Dendritic cell treated with granulocyte-macrophage colony-stimulating factor and Interleukin-4, amounts not matched to agents 40 ng/mL and 50 ng/mL, for 4 days (primary cell): ENCODE measurements at regions not wholly inside any gene's neighbourhood (a gene's known extent, or its start where the extent isn't known, plus 50 kb on each side); places are given as distances from the start of the nearest gene placed in this dataset.

Experiments used
- H3K27ac Mint-ChIP-seq: one replicate; pipeline ENCODE4 v1.8.0; 2022; ENCODE audit warnings: mild to moderate bottlenecking, mixed read lengths
- H3K27me3 Mint-ChIP-seq: one replicate; pipeline ENCODE4 v1.8.0; 2022; ENCODE audit warnings: mild to moderate bottlenecking, mixed read lengths
- H3K36me3 Mint-ChIP-seq: one replicate; pipeline ENCODE4 v1.8.0; 2022; ENCODE audit warnings: low read depth, mixed read lengths
- H3K4me1 Mint-ChIP-seq: one replicate; pipeline ENCODE4 v1.8.0; 2022; ENCODE audit warnings: low read depth, mixed read lengths
- H3K4me3 Mint-ChIP-seq: one replicate; pipeline ENCODE4 v1.8.0; 2022; ENCODE audit warnings: mild to moderate bottlenecking, moderate library complexity, mixed read lengths
- H3K9me3 Mint-ChIP-seq: one replicate; pipeline ENCODE4 v1.8.0; 2022; ENCODE audit warnings: mixed read lengths
- intact Hi-C: fragments of 100-400 bp; cut with micrococcal nuclease; formaldehyde crosslinking; loops from one replicate; pipeline ENCODE4 v1.15.0; 2022

DNA sequence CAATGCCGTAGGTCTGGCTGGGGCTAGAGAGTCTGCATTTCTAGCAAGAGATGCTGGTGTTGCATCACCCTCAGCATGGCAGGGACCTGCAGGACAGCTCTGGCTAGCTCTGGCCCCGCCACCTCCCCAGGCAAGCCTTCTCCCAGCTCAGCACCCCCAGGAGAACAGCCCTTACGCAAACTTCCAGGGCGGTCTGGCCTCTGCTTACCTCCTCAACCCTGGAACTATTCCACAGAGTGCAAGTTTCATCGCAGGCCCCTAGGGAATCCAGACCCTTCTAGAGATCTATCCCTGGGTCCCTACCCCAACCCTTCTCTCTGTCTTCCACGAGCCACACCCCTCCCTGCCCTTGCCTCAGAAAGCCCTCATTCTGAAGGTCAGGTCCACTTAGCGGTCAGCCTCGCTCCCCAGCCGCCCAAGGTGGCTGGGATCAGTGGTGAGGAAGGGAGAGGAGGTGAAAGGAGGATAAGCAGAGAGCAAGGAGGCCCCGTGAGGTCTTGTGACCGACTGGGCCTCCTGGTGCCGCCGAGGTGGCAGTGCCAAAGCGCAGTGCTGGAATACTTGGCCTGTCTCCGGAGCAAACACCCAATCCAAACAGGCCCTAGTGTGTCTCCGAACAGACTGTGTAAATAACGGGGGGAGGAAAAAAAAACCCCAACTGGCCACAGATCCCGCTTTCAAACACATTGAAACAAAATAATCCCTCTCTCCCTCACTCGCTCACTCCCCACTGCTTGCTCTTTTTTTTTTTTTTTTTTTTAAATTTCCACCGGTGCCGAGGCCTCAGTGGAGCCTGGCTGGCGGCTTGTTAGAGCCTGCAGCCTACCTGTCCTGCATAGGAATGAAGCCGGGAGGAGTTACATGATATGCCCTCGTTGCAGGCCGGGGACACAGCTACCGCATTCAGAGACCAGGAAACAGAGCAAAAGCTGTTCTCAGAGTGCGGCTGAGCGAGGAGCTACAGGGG is 380.9 kb downstream of the SOX9 start:
- no peak overlapping the region for H3K27ac Mint-ChIP-seq
- peaks cover 9% of the 10 kb centered on the region for H3K9me3 Mint-ChIP-seq
- H3K27me3 Mint-ChIP-seq: peaks cover 9% of the 10 kb centered on the region
- intact Hi-C loops: no loop called here
- H3K4me1 Mint-ChIP-seq: no peaks in the 10 kb centered on the region
- H3K36me3 Mint-ChIP-seq: no peaks in the 10 kb centered on the region
- no peak overlapping the region for H3K4me3 Mint-ChIP-seq

DNA sequence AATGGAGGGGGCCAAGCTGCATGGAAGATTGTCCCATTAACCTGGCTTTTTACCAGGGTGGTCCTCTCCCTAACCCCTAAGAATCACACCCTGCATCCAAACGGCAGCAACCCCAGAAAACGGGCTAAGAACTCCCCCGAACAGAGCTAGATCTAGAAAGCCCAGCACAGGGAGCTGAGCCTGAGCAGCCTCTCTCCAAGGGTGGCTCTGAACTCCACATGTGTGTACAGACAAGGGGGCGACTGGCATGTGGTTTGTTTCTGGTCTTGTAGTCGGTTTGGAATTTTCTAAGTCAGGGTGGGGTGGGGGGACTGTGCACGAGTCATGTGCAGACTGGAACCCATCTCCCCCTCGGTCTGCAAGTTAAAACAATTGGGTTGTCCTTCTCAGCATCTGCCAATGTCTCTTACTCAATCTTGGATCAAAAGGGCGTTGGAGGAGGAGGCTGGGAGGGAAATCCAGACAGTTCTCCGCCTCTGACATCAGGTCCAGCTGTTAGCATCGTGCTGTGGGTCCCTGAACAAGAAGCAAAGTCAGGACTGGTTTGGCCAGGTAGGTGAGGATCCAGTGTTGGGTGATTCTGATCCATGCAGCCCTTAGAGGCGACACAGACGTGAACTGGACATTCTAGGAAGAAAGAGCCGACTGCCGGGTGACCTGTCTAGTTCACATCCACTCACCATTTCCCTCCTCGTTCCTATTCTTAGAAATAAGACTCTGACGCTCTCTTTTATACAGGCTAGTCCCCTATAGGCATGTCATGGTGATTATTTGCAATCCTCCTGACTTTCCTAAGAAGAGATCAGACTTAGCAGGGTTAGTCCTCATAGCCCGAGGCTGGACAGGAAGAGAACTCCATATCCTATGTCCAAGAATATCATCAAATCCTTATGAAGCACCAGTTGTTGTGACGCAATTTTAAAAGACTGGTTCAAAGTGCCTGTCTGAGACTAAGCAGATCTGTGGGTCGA is 381.8 kb downstream of the SOX9 start:
- H3K9me3 Mint-ChIP-seq: peaks cover 9% of the 10 kb centered on the region
- no peak overlapping the region for H3K4me3 Mint-ChIP-seq
- H3K4me1 Mint-ChIP-seq: no peaks in the 10 kb centered on the region
- H3K27me3 Mint-ChIP-seq: peaks cover 9% of the 10 kb centered on the region
- no peaks in the 10 kb centered on the region for H3K36me3 Mint-ChIP-seq
- no peak overlapping the region for H3K27ac Mint-ChIP-seq
- intact Hi-C loops: no loop called here

DNA sequence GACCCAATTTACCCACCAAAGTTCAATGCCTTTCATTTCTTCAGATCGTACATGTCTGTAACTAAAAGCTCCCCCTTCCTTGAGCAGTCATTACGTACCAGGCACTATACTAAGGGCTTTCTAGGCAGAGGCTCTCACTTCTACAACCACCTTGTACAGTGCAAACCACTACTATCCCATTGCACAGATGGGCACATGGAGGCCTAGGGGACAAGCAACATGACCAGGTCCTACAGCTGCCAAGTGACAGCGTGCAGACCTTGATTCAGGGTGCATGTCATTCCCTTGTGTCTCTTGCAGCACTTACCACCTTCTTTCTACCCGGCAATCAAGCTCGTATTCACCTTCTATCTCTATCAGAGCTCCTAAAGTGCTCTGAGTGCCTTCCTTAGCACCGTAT is 382.7 kb downstream of the SOX9 start:
- H3K4me1 Mint-ChIP-seq: no peaks in the 10 kb centered on the region
- peaks cover 9% of the 10 kb centered on the region for H3K9me3 Mint-ChIP-seq
- H3K27ac Mint-ChIP-seq: no peak overlapping the region
- no peak overlapping the region for H3K4me3 Mint-ChIP-seq
- intact Hi-C loops: no loop called here
- peaks cover 9% of the 10 kb centered on the region for H3K27me3 Mint-ChIP-seq
- H3K36me3 Mint-ChIP-seq: no peaks in the 10 kb centered on the region

DNA sequence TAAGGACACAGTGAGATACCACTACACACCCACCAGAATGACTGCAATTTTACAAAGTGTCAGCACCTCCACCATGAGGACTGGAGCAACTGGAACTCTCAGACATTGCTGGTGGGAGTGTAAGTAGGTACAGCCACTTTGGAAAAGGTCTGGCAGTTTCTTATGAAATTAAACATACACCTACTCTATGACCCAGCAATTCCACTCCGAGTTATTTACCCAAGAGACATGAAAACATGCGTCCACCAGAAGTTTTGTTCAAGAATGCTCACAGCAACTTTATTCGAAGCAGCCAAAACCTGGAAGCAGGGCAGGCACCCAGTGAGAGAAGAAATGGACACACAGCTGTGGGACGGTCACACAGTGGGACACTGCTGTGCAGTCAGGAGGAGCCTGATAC is 384.0 kb downstream of the SOX9 start:
- Mint-ChIP-seq H3K36me3 (no peaks in the 10 kb centered on the region), H3K27ac (no peak overlapping the region), H3K4me1 (no peaks in the 10 kb centered on the region), H3K4me3 (no peak overlapping the region), H3K27me3 (peaks cover 9% of the 10 kb centered on the region), H3K9me3 (peaks cover 9% of the 10 kb centered on the region)
- intact Hi-C loops: no loop called here

DNA sequence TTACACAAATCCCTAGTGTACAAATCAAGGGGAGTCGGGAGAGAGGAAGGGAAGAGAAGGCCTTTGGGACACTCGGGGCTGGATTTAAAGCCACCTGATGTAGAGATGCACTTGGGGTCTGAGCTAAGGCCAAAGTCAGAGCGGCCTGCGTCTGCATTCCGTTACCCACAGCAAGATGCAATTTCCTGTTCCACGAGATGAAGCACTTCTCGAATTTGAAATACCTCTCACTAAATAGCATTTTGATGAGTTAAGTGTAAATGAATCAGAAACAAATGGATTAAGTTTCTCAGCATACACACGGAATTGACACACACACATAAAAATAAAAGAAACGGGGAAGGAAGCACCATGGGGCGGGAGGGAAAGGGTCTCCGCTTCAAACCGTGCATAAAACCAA is 386.0 kb downstream of the SOX9 start:
- H3K27me3 Mint-ChIP-seq: peaks cover 9% of the 10 kb centered on the region
- intact Hi-C loops: no loop called here
- peaks cover 9% of the 10 kb centered on the region for H3K9me3 Mint-ChIP-seq
- no peaks in the 10 kb centered on the region for H3K4me1 Mint-ChIP-seq
- H3K4me3 Mint-ChIP-seq: no peak overlapping the region
- H3K27ac Mint-ChIP-seq: no peak overlapping the region
- H3K36me3 Mint-ChIP-seq: no peaks in the 10 kb centered on the region

DNA sequence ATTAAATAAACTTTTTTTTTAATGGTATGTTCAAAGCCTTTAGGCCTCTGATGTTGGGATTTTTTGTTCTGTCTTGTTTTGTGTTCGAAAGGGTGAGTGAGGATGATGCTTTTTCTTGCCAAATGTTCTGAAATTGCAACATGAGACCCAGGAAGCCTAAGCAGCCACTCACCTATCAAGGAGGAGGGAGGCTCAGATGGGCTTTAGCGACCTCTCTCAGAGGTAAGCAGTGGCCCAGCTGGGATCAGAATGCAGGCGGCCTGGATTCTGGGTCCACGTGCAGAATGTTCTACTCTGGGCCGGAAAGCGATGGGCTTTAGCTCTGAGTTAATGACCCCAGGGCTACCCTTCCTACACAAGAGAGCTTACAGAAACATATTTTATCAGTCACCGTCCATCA is 386.6 kb downstream of the SOX9 start:
- intact Hi-C loops: no loop called here
- peaks cover 9% of the 10 kb centered on the region for H3K9me3 Mint-ChIP-seq
- no peak overlapping the region for H3K4me3 Mint-ChIP-seq
- H3K4me1 Mint-ChIP-seq: no peaks in the 10 kb centered on the region
- H3K27ac Mint-ChIP-seq: no peak overlapping the region
- H3K36me3 Mint-ChIP-seq: no peaks in the 10 kb centered on the region
- peaks cover 4% of the 10 kb centered on the region for H3K27me3 Mint-ChIP-seq

DNA sequence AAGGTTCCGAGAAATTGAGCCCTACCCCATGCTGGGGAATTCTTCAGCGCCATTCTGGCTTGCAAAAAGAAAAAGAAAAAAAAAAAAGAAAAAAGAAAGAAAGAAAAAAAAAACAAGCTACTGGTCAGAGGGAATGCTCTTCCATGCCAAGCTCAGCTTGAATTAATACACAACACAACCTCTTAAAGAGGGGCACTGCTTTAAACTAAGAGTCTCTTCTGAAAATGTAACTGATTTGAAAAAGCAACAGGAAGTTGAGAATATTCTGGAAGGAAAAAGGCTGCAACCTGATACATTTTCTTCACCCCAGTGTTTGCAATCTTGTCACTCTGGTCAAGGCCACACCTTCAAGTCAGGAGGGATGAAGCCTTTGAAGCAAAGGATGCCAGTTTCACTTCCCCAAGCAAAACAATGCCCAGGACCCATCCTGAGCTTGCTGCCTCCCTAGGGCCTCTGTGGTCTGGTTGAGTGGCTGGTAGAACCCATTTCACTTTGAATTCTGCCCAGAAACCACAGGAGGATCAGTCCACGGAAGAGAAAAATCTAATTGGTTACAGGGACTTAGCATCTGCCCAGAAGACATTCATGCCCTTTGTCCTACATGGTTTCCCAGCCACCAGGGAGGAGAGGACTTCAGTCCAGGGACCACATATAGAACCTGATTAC is 389.7 kb downstream of the SOX9 start:
- intact Hi-C loops: no loop called here
- Mint-ChIP-seq H3K4me1 (no peaks in the 10 kb centered on the region), H3K9me3 (peaks cover 5% of the 10 kb centered on the region), H3K27me3 (no peaks in the 10 kb centered on the region), H3K27ac (no peak overlapping the region), H3K36me3 (no peaks in the 10 kb centered on the region), H3K4me3 (no peak overlapping the region)

DNA sequence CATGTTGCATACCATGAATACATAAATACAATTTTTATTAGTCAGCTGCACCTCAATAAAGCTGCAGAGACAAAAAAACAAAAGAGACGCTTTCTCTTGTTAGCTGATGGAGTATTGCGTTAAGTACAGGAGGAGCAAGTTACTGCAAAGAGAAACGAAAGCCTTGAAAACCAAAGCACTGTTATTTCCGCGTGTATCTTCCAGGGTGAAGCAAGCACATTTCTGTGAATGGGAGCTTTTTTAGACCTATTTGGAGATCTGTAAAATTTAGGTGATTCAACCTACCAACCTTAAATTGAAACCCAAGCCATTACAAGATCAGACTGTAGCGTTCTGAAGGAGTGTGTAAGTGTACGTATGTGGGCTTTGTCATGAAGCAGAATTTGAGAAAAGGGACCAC is 390.4 kb downstream of the SOX9 start:
- Mint-ChIP-seq H3K27me3 (no peaks in the 10 kb centered on the region), H3K36me3 (no peaks in the 10 kb centered on the region), H3K27ac (no peak overlapping the region), H3K4me3 (no peak overlapping the region), H3K4me1 (no peaks in the 10 kb centered on the region), H3K9me3 (no peaks in the 10 kb centered on the region)
- intact Hi-C loops: no loop called here

DNA sequence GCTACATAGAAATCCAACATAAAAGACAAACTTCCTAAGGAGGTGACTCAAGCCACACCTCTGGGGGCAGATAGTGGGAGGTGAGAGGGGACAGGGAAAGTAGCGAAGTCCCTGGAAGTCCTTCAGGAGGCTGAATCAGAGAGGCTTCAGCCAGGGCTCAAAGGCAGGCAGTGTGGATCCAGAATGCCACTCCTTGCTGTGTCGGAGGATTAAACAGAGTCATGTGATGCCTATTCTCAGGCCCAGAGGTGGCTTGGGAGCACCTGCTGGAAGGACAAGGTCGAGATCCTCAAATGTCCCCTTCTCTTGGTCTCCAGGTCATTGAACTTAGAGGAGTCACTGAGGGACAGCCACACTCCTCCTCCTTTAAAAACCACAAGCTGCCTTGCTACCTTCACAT is 391.1 kb downstream of the SOX9 start:
- intact Hi-C loops: no loop called here
- Mint-ChIP-seq H3K27me3 (no peaks in the 10 kb centered on the region), H3K27ac (no peak overlapping the region), H3K9me3 (no peaks in the 10 kb centered on the region), H3K36me3 (no peaks in the 10 kb centered on the region), H3K4me3 (no peak overlapping the region), H3K4me1 (no peaks in the 10 kb centered on the region)

DNA sequence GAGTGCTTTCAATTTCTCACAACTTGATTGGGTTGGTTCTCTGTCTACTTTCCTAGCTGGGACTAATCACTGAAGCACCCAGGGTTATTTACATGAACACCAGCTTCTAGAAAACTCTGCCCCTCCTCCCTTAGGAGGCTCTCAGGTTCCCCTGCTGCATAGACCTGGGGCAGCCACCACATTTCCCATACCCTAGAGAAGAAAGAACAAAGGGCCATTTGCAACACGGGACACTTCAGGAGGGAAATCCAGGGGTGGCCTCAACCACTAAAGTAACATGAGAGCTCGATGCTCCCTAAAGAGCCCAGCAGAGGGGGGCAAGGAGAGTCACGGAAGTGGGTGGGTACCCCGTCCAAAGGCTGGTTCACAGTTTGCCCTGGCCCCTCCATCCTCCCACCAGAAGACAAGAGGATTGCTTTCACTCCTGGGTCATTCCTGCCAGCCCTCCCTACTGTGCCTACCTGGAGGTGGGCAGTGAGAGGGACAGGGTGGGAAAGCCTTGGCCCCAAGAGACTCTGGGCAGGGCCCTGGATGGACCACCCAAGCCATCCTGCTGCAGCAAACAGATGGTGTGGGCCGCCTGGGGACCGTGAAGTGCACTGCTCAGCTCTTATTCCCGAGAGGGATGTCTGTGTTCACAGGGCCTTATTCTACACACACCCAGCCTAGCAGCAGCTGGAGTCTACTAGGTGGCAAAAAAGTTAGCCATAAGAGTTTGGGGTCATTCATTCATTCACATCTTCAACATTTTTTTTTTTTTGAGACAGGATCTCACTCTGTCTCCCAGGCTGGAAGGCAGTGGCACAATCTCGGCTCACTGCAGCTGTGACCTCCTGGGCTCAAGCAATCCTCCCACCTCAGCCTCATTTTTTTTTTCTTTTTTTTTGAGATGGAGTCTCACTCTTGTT is 392.1 kb downstream of the SOX9 start:
- H3K36me3 Mint-ChIP-seq: no peaks in the 10 kb centered on the region
- H3K27ac Mint-ChIP-seq: no peak overlapping the region
- no peak overlapping the region for H3K4me3 Mint-ChIP-seq
- no peaks in the 10 kb centered on the region for H3K9me3 Mint-ChIP-seq
- no peaks in the 10 kb centered on the region for H3K4me1 Mint-ChIP-seq
- H3K27me3 Mint-ChIP-seq: peaks cover 4% of the 10 kb centered on the region
- intact Hi-C loops: no loop called here

DNA sequence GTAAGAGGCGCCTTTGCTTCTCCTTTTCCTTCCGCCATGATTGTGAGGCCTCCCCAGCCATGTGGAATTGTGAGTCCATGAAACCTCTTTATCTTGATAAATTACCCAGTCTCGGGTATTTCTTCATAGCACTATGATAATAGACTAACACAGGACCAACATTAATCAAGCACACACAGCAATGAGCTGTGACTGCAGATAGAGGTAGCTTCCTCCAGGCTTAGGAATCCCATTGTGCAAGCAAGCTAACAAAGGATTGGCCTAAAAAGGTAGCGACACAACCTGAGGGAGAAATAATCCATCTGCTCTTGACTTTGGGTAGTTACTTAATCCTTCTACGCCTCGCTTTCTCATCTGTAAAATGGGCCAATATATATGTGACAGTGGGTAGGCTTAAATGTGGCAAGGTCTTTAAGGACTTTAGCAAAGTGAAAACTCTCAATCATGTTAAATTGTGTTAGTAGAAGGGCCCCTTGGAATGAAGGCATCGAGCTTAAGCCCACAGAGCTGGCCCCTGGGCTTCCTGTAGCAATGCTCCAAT is 393.6 kb downstream of the SOX9 start:
- Mint-ChIP-seq H3K27me3 (peaks cover 14% of the 10 kb centered on the region), H3K4me3 (no peak overlapping the region), H3K27ac (no peak overlapping the region), H3K36me3 (no peaks in the 10 kb centered on the region), H3K4me1 (no peaks in the 10 kb centered on the region), H3K9me3 (no peaks in the 10 kb centered on the region)
- intact Hi-C loops: no loop called here

DNA sequence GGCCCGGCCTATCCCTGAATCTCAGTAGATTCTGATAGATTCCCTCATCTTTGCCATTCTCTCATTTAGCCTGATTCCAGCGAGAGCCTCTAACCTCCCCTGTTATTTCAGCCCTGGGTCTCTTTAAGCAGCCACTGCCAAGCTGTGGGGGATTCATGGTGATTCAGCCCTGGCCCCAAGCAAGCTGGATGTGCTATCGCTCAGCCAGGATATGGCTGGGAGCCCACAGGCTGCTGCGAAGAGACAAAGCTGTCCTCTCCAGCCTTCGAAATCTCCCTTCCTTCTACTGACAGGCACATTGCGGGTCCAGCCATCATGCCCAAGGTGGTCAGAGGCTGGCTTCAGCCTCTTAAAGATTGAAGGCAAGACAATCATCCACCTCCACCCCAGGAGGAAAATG is 394.1 kb downstream of the SOX9 start:
- Mint-ChIP-seq H3K36me3 (no peaks in the 10 kb centered on the region), H3K27me3 (peaks cover 15% of the 10 kb centered on the region), H3K4me1 (no peaks in the 10 kb centered on the region), H3K4me3 (no peak overlapping the region), H3K27ac (no peak overlapping the region), H3K9me3 (no peaks in the 10 kb centered on the region)
- intact Hi-C loops: no loop called here
